HG03442 (cell line): ENCODE measurements at regions not wholly inside any gene's neighbourhood (a gene's known extent, or its start where the extent isn't known, plus 50 kb on each side); places are given as distances from the start of the nearest gene placed in this dataset.
"Not testable (repeated sequence)": the region's sequence is repeated elsewhere in the genome, so short reads cannot be mapped to it uniquely, and the experiment has no call there.

Experiments used
- ATAC-seq: cut with Tn5 transposase; IDR thresholded peaks from one replicate; pipeline ENCODE4 v1.9.1; 2021; ENCODE audit warnings: mild to moderate bottlenecking, moderate library complexity; ENCODE audit not compliant: unreplicated experiment

DNA sequence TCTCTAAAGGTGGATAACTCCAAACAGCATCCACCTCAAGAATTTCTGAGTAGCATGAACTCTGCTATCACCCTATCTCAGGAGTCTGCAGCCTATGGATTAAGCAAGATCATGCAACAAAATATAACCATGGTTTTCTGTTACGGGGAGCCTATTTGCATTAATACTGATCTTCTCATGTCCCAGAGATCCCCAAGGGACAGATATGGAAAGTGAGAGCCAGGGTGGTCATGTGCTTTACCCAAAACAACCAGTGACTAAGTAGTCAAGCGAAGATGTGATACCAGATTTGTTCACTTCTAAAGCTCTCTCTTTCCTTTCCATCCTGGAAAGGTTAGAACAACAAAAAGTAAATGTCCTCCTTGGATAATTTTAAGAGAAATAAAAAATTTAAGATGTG is 125.1 kb downstream of the PRRX1 start:
- ATAC-seq = peak; percentile 65

- no peak for ATAC-seq
Observed at GRCh38 chr1:170790175-170790574, 126.2 kb downstream of the PRRX1 start.

GRCh38 chr1:170790651-170791071 is 126.7 kb downstream of the PRRX1 start:
- no peak for ATAC-seq

GRCh38 chr1:170791941-170792340 is 128.0 kb downstream of the PRRX1 start:
- ATAC-seq = no peak

DNA sequence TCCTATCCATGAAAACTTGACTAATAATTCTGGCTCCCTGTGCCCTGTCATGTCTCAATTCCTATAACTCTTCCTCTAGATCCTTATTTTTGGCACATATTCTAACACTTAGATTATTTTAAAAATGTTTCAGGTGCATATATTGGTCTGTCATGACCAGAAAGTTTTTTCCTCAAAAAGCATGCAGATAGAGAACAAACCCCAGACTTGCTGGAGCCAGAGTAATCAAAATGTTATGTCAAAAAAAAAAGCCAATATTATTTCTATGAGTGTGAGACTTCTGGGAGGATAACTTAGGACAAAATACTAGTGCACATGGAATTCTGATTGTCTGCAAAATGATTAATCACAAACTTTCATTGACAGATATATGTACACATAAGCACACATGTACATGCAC is 135.1 kb upstream of the MROH9 start:
- no peak for ATAC-seq

DNA sequence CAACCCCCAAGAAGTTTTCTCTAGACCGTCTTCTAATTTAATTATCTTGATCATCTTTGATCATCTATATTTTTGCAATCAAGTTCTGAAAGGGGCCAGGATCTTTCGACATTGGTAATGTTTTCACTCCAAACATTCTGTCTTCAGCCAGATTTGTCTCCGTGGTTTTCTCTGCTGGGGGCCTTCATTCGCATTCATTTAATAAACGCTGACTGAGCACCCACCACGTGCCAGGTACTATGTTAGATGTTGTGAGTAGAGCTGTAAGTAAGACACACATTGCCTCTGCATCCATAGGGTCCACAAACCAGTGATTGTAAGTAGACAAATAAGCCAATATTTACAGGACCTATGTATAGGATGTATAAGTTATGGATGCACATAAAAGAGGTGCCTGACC is 134.5 kb upstream of the MROH9 start:
- ATAC-seq = no peak

GRCh38 chr1:170803711-170804110 is 131.6 kb upstream of the MROH9 start:
- no peak for ATAC-seq

DNA sequence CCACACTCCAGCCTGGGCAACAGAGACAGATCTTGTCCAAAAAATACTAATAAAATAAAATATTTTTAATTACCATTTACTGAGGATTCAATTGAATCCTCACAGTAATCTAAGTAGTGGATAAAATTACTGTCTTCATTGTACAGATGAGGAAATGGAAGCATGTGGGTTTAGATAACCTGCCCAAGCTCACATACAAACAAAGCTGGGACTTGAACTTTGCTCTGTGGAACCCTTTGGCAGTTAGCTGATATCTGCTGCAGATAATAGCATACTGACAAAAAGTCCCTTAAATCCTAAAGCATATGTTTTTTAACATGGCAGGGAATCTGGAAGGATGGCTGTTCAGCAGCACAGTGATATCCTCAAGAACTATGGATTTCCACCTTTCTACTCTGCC is 130.9 kb upstream of the MROH9 start:
- no peak for ATAC-seq

- no peak for ATAC-seq
Observed at GRCh38 chr1:170804879-170805278, 130.5 kb upstream of the MROH9 start.

DNA sequence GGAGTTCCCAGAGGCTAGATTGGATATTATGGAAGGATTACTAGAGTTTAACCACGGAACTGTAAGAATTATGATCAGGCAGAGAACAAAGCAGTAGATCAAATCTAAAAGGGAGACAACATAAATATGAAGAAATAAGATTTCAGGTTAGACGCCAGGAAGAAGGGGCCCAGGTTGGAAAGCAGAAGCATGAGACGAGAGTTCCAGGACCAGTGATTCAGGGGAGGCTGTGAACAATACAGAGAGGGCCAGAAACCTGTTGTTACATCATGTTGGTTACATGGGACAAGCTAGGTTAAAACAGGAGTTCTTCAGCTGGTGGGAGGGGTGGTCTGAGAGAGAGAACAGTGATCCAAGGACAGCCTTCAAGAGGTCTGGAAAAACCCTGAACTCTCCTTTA is 128.4 kb upstream of the MROH9 start:
- ATAC-seq = no peak

DNA sequence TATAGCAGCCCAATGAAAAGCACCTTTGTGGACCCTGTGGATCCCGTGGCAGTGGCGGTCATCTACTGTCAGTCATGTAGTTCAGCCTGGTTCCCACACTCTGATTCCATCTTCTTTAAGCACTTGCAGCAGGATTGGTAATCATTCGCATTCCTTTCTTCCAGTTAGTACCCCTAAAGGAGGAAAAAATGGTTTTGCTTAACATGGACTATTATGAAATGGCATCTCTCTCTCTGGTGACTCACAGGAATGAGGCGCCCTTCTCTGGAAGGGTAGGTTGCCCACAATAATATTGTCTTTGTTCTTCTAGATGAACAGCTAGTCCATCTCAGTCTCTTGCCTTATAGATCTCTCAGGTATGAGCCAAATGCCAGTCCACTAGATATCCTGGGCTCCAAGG is 127.9 kb upstream of the MROH9 start:
- no peak for ATAC-seq

GRCh38 chr1:170808216-170808885 is 127.0 kb upstream of the MROH9 start:
- no peak for ATAC-seq

- ATAC-seq = not testable (repeated sequence)
Observed at GRCh38 chr1:170811013-170811412, 124.3 kb upstream of the MROH9 start.

GRCh38 chr1:170819781-170820180 is 115.6 kb upstream of the MROH9 start:
- ATAC-seq = no peak

- no peak for ATAC-seq
Observed at GRCh38 chr1:170823120-170823519, 112.2 kb upstream of the MROH9 start.

- ATAC-seq = no peak
Observed at GRCh38 chr1:170831276-170831675, 104.1 kb upstream of the MROH9 start.

DNA sequence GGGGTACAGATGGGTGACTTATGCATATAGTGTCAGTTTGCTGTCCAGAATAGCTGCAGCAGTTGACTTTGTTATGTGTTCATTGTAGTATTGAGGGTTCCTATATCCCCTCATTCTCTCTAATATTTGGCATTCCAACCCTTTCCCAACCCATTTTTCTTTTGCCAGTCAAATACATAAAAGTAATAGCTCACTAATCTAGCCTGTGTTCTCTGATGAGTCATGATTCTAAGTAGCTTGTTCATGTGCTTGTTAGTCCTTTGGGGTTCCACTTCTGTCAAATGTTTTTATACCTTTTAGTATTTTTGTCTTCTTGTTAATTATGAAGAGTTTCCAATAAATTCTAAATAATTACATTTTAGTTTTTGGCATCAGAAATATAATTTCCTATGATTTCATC is 99.2 kb upstream of the MROH9 start:
- ATAC-seq = no peak

DNA sequence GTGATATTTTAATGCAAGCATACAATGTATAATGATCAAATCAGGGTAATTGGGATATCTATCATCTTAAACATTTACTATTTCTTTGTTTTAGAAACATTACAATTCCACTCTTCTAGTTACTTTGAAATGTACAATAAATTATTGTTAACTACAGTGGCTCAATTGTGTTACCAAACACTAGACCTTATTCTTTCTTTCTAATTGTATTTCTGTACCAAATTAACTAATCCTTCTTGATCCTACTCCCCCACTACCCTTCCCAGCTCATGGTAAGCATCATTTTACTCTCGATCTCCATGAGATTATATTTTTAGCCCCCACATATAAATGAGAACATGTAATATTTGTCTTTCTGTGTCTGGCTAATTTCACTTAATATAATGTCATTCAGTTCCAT is 95.0 kb upstream of the MROH9 start:
- ATAC-seq = no peak

GRCh38 chr1:170853302-170853701 is 82.0 kb upstream of the MROH9 start:
- peak; percentile 95 for ATAC-seq

DNA sequence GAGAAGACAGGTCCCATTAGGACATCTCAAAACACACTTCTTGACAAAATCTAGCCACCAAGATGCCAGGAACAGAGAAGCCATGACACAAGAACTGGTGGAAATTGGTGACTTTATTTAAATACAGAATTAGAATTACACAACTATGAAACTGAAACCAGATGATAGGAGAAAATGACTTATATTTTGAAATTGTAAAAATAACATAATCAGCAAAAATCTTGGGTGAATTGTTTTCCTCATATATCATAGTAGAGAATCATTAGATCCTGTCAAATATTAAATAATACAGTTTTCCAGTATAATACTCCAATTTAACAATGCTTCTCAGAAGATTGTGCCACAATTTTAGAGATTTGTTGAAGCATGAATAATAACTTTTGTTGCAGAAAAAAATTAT is 81.5 kb upstream of the MROH9 start:
- ATAC-seq = no peak

GRCh38 chr1:170854677-170855076 is 80.7 kb upstream of the MROH9 start:
- no peak for ATAC-seq

- no peak for ATAC-seq
Observed at GRCh38 chr1:170856455-170856854, 78.9 kb upstream of the MROH9 start.

DNA sequence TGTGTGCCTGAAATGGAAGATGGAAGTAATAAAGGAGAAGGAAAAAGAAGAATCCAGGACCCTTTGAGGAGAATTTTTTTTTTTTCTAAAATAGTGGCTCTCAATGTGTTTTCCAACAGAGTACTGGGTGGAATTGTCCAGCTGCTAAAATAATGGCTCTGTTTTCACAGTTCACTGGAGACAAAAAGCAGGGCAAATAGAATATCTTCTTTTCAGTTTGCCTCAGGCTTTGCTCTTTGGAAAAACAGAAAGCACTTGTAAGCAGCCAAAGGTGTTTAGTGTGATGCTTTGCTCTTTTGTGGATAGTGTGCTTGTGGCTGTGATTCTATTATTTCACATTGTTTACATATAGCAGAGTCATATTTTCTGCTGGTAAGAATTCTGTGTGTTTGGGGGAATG is 77.4 kb upstream of the MROH9 start:
- no peak for ATAC-seq
